ENCODE measurements at regions not wholly inside any gene's neighbourhood (a gene's known extent, or its start where the extent isn't known, plus 50 kb on each side); places are given as distances from the start of the nearest gene placed in this dataset.

DNA sequence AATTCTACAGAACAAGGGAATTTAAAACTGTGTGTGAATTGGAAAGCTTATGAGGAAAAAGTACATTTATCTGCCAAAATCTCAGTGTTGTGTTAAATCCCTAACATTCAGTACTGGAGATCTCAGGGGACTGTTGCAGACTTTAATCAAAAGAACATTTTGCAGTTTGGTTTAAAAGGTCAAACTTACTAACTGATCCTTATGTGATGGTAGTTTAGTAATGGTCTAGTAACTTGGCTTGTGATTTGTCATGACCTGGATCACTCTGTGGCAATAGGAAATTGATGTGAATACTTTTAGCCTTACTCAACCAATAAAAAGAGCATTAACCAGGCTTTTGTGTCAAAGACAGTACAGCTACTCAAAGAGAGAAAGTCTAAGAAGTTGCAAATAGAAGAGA, 862.1 kb upstream of the MIR17HG start:
- TF ChIP-seq POLR2AphosphoS5 (IDR thresholded peaks at IDR 0.05; ENCODE audit: low read depth, low read length) (no peak), POLR2A (IDR thresholded peaks at IDR 0.05; ENCODE audit: low read depth, low read length) (no peak)

Measured in GM12892 (cell line).